ENCODE measurements at regions not wholly inside any gene's neighbourhood (a gene's known extent, or its start where the extent isn't known, plus 50 kb on each side); places are given as distances from the start of the nearest gene placed in this dataset.
"Not testable (repeated sequence)": the region's sequence is repeated elsewhere in the genome, so short reads cannot be mapped to it uniquely, and the experiment has no call there.

- Histone ChIP-seq H3K27ac (ENCODE audit: control insufficient read depth, insufficient read depth) (no peak overlapping the region), H4K20me1 (ENCODE audit: control insufficient read depth, insufficient read depth) (no peaks in the 10 kb centered on the region), H3K9ac (ENCODE audit: control insufficient read depth, insufficient read depth, low read length) (no peak overlapping the region), H3K79me2 (ENCODE audit: control insufficient read depth, insufficient read depth, low read length) (no peaks in the 10 kb centered on the region), H3K4me1 (ENCODE audit: control insufficient read depth, insufficient read depth, low read length) (no peaks in the 10 kb centered on the region), H3K9me3 (replicated peaks; ENCODE audit: control insufficient read depth, insufficient read depth, low read length) (no peaks in the 10 kb centered on the region; the same call in 2 of the 3 replicates), H2AFZ (ENCODE audit: control insufficient read depth, low read depth, low read length) (no peak overlapping the region; the same call in 1 of the 2 replicates), H3K4me3 (no peak overlapping the region; the same call in 1 of the 2 replicates), H3K27me3 (replicated peaks in 1 of 2; ENCODE audit: control insufficient read depth in 2 of 2, insufficient read depth in 2 of 2, low read length in 1 of 2) (peaks cover 0 to 3% of the 10 kb centered on the region in 2 experiments; a peak in 1 of 4 replicates), H3K4me2 (ENCODE audit: control insufficient read depth, insufficient read depth) (no peak overlapping the region; the same call in 1 of the 2 replicates), H3K36me3 (ENCODE audit: control insufficient read depth in 2 of 2, insufficient read depth in 2 of 2, low read length in 1 of 2) (no peaks in the 10 kb centered on the region)
- no peak for FAIRE-seq
- DNase-seq (ENCODE audit: low read depth, low spot score) = no peak
- 5% methylated on average over 15 of the region's 15 CpGs for WGBS (ENCODE audit: insufficient coverage, insufficient replicate concordance, low lambda C conversion rate, missing lambda C conversion rate)
- CTCF ChIA-PET = no interaction called here
- intact Hi-C loops (cut with micrococcal nuclease; ENCODE audit: unreplicated experiment) (no loop called here), in situ Hi-C loops (cut with MboI) (no loop called here)
- SMC1A ChIA-PET (ENCODE audit: uncharacterized antibody, unreplicated experiment) = interaction anchor here (0.9 to 1.6 kb wide), 2 partner anchors 13 to 276 kb away, joined by 3 read pairs; no protein-coding TSS in a partner anchor
- RAD21 ChIA-PET (ENCODE audit: unreplicated experiment) = no interaction called here
- POLR2A ChIA-PET = no interaction called here
- TF ChIP-seq RAD51 (IDR thresholded peaks at IDR 0.05) (no peak), IRF3 (IDR thresholded peaks at IDR 0.05) (no peak), PML (IDR thresholded peaks at IDR 0.05; ENCODE audit: low read length) (no peak), ASH2L (IDR thresholded peaks at IDR 0.05; ENCODE audit: borderline replicate concordance, low read depth) (no peak)
- no TSS peak for BruUV-seq (replicated peaks)
- no peak; the same call in 2 of the 3 replicates for ATAC-seq
Observed at GRCh38 chr10:117830787-117831212, 215.9 kb downstream of the RAB11FIP2 start.

GRCh38 chr10:117838500-117839498, 207.9 kb downstream of the RAB11FIP2 start:
- RAD21 ChIA-PET (ENCODE audit: unreplicated experiment); POLR2A ChIA-PET; H3K9me3 ChIP-seq (replicated peaks; ENCODE audit: control insufficient read depth, insufficient read depth, low read length); H3K4me2 ChIP-seq (ENCODE audit: control insufficient read depth, insufficient read depth); H3K4me1 ChIP-seq (ENCODE audit: control insufficient read depth, insufficient read depth, low read length); H2AFZ ChIP-seq (ENCODE audit: control insufficient read depth, low read depth, low read length); intact Hi-C loops (cut with micrococcal nuclease; ENCODE audit: unreplicated experiment); H3K9ac ChIP-seq (ENCODE audit: control insufficient read depth, insufficient read depth, low read length); H3K4me3 ChIP-seq; H3K27me3 ChIP-seq (replicated peaks in 1 of 2; ENCODE audit: control insufficient read depth in 2 of 2, insufficient read depth in 2 of 2, low read length in 1 of 2); SMC1A ChIA-PET (ENCODE audit: uncharacterized antibody, unreplicated experiment); FAIRE-seq; H3K36me3 ChIP-seq (ENCODE audit: control insufficient read depth in 2 of 2, insufficient read depth in 2 of 2, low read length in 1 of 2); BruUV-seq (replicated peaks); H3K27ac ChIP-seq (ENCODE audit: control insufficient read depth, insufficient read depth); ATAC-seq; in situ Hi-C loops (cut with MboI); H4K20me1 ChIP-seq (ENCODE audit: control insufficient read depth, insufficient read depth); H3K79me2 ChIP-seq (ENCODE audit: control insufficient read depth, insufficient read depth, low read length); CTCF ChIA-PET; DNase-seq (ENCODE audit: low read depth, low spot score): not testable (repeated sequence)
- 49% methylated on average over 26 of the region's 39 CpGs for WGBS (ENCODE audit: insufficient coverage, insufficient replicate concordance, low lambda C conversion rate, missing lambda C conversion rate)

- intact Hi-C loops (cut with micrococcal nuclease; ENCODE audit: unreplicated experiment); H3K4me3 ChIP-seq; FAIRE-seq; SMC1A ChIA-PET (ENCODE audit: uncharacterized antibody, unreplicated experiment); H3K9me3 ChIP-seq (replicated peaks; ENCODE audit: control insufficient read depth, insufficient read depth, low read length); in situ Hi-C loops (cut with MboI); H3K36me3 ChIP-seq (ENCODE audit: control insufficient read depth in 2 of 2, insufficient read depth in 2 of 2, low read length in 1 of 2); DNase-seq (ENCODE audit: low read depth, low spot score); ATAC-seq; H3K4me2 ChIP-seq (ENCODE audit: control insufficient read depth, insufficient read depth); H4K20me1 ChIP-seq (ENCODE audit: control insufficient read depth, insufficient read depth); H3K27ac ChIP-seq (ENCODE audit: control insufficient read depth, insufficient read depth); H3K4me1 ChIP-seq (ENCODE audit: control insufficient read depth, insufficient read depth, low read length); H3K79me2 ChIP-seq (ENCODE audit: control insufficient read depth, insufficient read depth, low read length); POLR2A ChIA-PET; H3K9ac ChIP-seq (ENCODE audit: control insufficient read depth, insufficient read depth, low read length); RAD21 ChIA-PET (ENCODE audit: unreplicated experiment); H2AFZ ChIP-seq (ENCODE audit: control insufficient read depth, low read depth, low read length); BruUV-seq (replicated peaks); H3K27me3 ChIP-seq (replicated peaks in 1 of 2; ENCODE audit: control insufficient read depth in 2 of 2, insufficient read depth in 2 of 2, low read length in 1 of 2): not testable (repeated sequence)
- 0% methylated on average over 1 of the region's 1 CpG for WGBS (ENCODE audit: insufficient coverage, insufficient replicate concordance, low lambda C conversion rate, missing lambda C conversion rate)
- CTCF ChIA-PET = interaction anchor here (0.6 kb wide), 1 partner anchor 355 kb away, joined by 3 read pairs; no protein-coding TSS in a partner anchor
Observed at GRCh38 chr10:117856426-117856825, 190.3 kb downstream of the RAB11FIP2 start.

Data from GM12878 (cell line).